ENCODE measurements at regions not wholly inside any gene's neighbourhood (a gene's known extent, or its start where the extent isn't known, plus 50 kb on each side); places are given as distances from the start of the nearest gene placed in this dataset.

GRCh38 chr5:98085593-98085992, 687.9 kb upstream of the RGMB start:
- no peak for DNase-seq

DNA sequence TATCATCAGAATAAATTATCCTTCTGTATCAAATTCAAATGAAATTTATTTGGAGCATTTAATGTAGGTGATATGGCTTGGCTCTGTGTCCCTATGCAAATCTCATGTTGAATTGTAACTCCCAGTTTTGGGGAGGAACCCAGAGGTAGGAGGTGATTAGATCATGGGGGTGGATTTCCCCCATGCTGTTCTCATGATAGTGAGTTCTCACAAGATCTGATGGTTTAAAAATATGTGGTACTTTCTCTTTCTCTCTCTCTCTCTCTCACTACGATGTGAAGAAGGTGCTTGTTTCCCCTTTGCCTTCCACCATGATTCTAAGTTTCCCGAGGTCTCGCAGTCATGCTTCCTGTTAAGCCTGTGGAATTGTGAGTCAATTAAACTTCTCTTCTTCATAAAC, 678.4 kb upstream of the RGMB start:
- DNase-seq = no peak

DNA sequence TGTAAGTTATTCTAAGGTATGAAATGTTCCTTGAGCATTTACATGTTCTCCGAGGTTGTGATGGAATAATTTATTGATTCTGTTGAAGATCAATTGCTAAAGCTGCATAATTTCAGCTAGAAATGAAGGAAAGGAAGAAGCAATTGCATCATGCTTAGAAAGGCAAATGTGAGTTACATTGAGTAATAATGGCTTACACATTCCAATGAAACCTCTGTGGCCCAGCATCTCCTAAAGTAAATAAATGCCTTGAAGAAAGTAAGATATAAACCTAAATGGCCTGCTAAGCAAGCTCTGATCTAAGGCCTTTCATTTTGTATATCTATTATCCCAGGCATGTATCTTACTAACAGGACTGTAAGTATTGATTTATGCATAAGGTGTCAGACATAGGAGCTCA, 677.3 kb upstream of the RGMB start:
- DNase-seq = no peak

DNA sequence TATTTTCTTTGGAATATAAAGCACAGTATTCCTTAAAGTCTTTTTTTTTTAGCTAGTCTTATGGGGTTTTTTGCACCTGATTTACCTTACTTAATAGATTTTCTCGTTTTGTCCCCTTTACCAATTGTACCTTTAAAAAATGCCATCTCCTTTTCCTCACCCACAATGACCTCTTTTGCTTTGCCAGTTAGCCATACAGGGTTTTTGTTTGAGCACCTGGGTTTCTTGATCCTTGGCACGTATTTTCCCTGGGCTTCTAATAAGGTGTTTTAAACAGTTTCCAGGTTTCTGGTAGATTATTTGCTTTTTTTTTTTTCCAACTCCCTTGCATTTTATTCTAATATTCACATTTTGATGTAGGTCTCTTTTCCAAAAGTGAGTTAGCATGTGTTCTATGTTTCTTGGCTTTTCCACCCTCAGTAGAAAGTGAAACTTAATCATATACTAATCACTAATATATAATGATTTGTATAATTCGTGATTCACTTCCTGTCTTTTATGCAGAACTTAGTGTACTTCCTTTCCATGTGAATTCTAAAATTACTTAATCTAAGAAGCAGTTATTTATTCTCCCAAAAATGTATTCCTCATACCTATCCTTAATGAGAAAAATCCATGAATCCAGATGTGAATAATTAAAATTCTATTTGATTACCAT, 673.9 kb upstream of the RGMB start:
- DNase-seq = no peak

DNA sequence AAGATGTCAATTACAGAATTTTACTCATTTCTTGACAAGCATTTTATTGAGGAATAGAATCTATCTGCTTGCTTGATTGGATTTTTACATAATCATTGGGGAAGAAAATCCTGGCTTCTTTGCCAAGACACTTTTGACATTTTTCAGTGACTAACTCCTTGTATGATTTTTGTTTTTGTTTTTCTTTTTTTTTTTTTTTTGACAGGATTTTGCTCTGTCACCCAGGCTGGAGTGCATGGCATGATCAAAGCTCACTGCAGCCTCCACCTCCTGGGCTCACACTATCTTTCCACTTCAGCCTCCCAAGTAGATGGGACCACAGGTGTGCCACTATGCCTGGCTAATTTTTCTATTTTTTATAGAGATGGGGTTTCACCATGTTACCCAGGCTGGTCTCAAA, 672.3 kb upstream of the RGMB start:
- DNase-seq = no peak

- DNase-seq = no peak
Observed at GRCh38 chr5:98102936-98103335, 670.5 kb upstream of the RGMB start.

DNA sequence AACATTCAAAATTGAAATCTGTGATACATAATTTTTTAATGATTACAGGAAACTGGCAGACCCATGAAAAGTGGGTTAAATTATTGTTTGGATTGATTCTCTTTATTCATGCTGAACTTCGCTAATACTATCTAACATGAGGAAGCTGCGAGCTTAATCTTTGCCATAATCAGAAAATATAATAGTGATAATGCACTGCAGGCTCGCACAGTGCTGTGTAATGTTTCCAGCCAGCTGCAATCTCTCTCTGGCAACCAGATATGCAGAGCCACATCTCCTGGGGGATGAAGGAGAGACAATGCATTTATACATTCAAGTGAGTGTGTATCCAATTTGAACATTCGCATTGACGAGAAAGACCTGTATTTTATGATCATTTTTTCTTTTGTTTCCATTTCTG, 669.7 kb upstream of the RGMB start:
- DNase-seq = no peak

DNA sequence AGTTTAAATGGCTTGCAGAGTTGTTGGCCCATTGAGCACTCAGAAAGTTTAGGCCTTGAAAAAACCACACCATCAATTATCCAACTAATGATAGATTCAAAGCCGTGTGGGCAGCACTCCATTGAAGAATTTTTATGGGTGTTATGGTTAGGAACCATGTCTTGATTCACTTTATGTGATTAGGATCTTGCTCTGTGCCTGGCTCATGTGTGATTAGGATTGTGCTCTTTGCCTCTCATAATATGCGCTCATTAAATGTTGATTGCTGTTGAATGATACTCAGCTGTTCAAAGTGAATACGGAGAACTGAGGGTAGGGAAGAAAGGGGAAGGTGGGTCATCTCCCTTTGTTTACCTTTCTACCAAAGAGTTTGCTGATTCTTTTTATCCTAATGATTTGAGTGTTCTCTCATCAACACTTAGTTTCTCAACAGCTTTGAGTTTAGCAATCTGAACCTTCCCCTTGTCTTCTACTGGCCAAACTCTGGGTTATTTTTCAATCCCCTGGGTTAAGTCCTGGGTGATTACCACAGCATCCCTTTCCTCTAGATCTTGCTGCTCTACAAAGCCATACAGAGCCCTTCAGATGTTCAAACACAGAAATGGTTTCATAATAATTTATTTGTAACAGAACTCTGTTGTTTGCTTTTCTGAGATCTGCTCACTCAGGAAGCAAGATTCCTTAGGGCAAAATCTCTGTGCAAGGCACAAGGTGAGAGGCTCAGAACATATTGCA, 668.8 kb upstream of the RGMB start:
- DNase-seq = no peak

- no peak for DNase-seq
Observed at GRCh38 chr5:98105681-98106080, 667.8 kb upstream of the RGMB start.

GRCh38 chr5:98106116-98107031, 667.1 kb upstream of the RGMB start:
- DNase-seq = no peak

- DNase-seq = no peak
Observed at GRCh38 chr5:98108497-98108896, 665.0 kb upstream of the RGMB start.

GRCh38 chr5:98109561-98110006, 663.9 kb upstream of the RGMB start:
- DNase-seq = no peak

GRCh38 chr5:98110282-98110691, 663.2 kb upstream of the RGMB start:
- no peak for DNase-seq

GRCh38 chr5:98110791-98111190, 662.7 kb upstream of the RGMB start:
- no peak for DNase-seq

- DNase-seq = no peak
Observed at GRCh38 chr5:98111686-98112085, 661.8 kb upstream of the RGMB start.

- DNase-seq = no peak
Observed at GRCh38 chr5:98121036-98121936, 652.2 kb upstream of the RGMB start.

DNA sequence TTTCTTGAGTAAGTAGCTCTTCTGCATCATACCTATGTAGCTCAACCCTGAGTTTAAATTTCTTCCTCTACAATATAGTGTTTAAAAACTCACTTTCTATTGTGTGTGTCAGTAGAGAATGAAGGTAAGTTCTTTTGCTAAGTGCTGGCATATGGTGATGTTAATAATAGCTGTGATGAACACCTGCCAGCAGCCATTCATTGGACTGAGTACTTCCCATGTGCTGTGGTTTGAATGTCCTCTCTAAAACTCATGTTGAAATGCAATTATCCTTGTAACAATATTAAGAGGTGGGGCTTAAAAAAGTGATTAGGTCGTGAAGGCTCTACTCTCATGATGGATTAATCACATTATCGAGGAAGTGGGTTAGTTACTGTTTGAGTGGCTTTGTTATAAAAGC, 645.2 kb upstream of the RGMB start:
- DNase-seq = no peak

- DNase-seq = no peak
Observed at GRCh38 chr5:98128846-98129245, 644.6 kb upstream of the RGMB start.

GRCh38 chr5:98130261-98131035, 643.0 kb upstream of the RGMB start:
- no peak for DNase-seq

- no peak for DNase-seq
Observed at GRCh38 chr5:98144116-98144515, 629.3 kb upstream of the RGMB start.

DNA sequence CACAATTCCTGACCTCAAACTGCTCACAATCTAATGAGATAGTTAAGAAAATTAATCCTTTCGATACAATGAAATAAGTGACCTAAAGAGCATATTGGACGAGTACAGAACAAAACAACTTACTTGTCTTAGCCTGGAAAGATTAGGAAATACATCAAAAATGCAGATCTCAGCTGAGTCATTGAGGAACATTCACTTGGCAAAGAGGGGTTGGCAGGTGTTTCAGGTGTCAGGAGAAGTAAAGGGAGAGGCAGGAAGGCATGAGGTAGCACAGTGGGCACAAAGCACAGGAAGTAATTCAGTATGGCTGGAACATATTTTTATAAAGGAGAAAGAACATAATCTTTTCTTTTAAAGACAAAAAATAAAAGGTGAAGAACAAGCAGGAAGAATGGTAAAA, 628.8 kb upstream of the RGMB start:
- DNase-seq = no peak

- DNase-seq = no peak
Observed at GRCh38 chr5:98157368-98157767, 616.1 kb upstream of the RGMB start.

Data from NCI-H2029 (cell line).